Heart left ventricle (tissue), 16 donors: ENCODE measurements at regions not wholly inside any gene's neighbourhood (a gene's known extent, or its start where the extent isn't known, plus 50 kb on each side); places are given as distances from the start of the nearest gene placed in this dataset.
"Not testable (repeated sequence)": the region's sequence is repeated elsewhere in the genome, so short reads cannot be mapped to it uniquely, and the experiment has no call there.

Experiments
- ATAC-seq, 4 donors: fragments of 200-7000 bp; cut with Tn5 transposase; one replicate each; pipeline ENCODE4 v1.9.1; 2020 to 2022; ENCODE audit warnings: moderate library complexity in 4 of 4, mild to moderate bottlenecking in 3 of 4, moderate number of reproducible peaks in 1 of 4
- DNase-seq, 5 donors: peaks; one replicate each; pipeline ENCODE4 v3.0.0-alpha.2; 2020
- H3K27ac ChIP-seq, 12 donors: fragments of 200-600 bp; sonication (generic) in 4 of 12; one replicate each; pipeline versions ENCODE4 v1.5.0 to v1.8.0; 2016 to 2022; ENCODE audit warnings: mild to moderate bottlenecking in 2 of 12
- H3K27me3 ChIP-seq, 9 donors: fragments of 200-600 bp; sonication (generic) in 2 of 9; one replicate each; pipeline versions ENCODE4 v1.5.1 to v1.8.0; 2016 to 2022; ENCODE audit warnings: mild to moderate bottlenecking in 3 of 9
- H3K36me3 ChIP-seq, 9 donors: fragments of 200-600 bp; sonication (generic) in 2 of 9; one replicate each; pipeline versions ENCODE4 v1.5.0 to v1.8.0; 2018 to 2022; ENCODE audit warnings: mild to moderate bottlenecking in 2 of 9
- H3K4me1 ChIP-seq, 12 donors: fragments of 200-600 bp; sonication (generic) in 4 of 12; one replicate each; pipeline versions ENCODE4 v1.5.0 to v1.8.0; 2016 to 2022; ENCODE audit warnings: mild to moderate bottlenecking in 3 of 12
- H3K4me3 ChIP-seq, 12 donors: fragments of 200-600 bp; sonication (generic) in 4 of 12; one replicate each; pipeline versions ENCODE4 v1.5.0 to v1.8.0; 2017 to 2022; ENCODE audit warnings: mild to moderate bottlenecking in 9 of 12, moderate library complexity in 4 of 12
- H3K9me3 ChIP-seq, 12 donors: fragments of 200-600 bp; sonication (generic) in 4 of 12; one replicate each; pipeline versions ENCODE4 v1.5.0 to v1.8.0; 2016 to 2022; ENCODE audit warnings: mild to moderate bottlenecking in 1 of 12
- CTCF ChIP-seq, 12 donors: fragments of 200-600 bp; sonication (generic) in 4 of 12; IDR thresholded peaks; one replicate each; pipeline versions ENCODE4 v1.5.0 to v1.8.0; 2018 to 2022; ENCODE audit warnings: antibody characterized with exemption in 12 of 12, mild to moderate bottlenecking in 5 of 12
- POLR2A ChIP-seq, 2 donors: fragments of 450-650 bp; IDR thresholded peaks; one replicate each; pipeline ENCODE4 v1.6.1; 2017; ENCODE audit warnings: antibody characterized with exemption in 2 of 2, mild to moderate bottlenecking in 2 of 2, moderate library complexity in 2 of 2
- WGBS, 4 donors: extraction: QIAGEN DNeasy Blood & Tissue Kit in 2 of 4; methylation state at CpG; one replicate each; pipeline versions ENCODE4 v1.1.5 to v1.1.7; 2013 to 2018; 5-methylcytosine and 5-hydroxymethylcytosine counted together
- intact Hi-C, 10 donors: fragments of 100-400 bp; cut with DNase I; formaldehyde crosslinking; loops; one replicate each; pipeline versions ENCODE4 v1.11.1 to v1.14.2; 2022
- donor health status: ischemic (EF 13 %, LVEDD 7.1; RV severe dilation, severe dysfunction).
- donor health status: healthy with polysubstance abuse.
- donor health status: DM: no; HTN: yes; CAD: no.
- donor health status: DM: no; HTN: no; CAD: no.
- donor health status: ischemic (EF 25% LVEDD 6.9; RV normal size, moderate dysfunction).
- donor health status: ischemic (EF 25% LVEDD 5.7; RV mildly dilated, moderate dysfunction).
- donor health status: healthy.
- donor health status: DM: yes; HTN: yes; CAD: no.
- donor health status: ischemic (EF 35%, LVEDD 5.7; RV mildly dilated, moderate dysfunction).
- donor health status: nonischemic (EF 11% LVEDD 7.7; RV severe dilation, severe dysfunction).
- donor health status: DM: yes; HTN: yes; CAD: no.
- donor health status: PGD.
- donor health status: ischemic (EF 29% LVEDD 5.4; RV normal size, mild dysfunction).
- donor health status: nonischemic (EF 23%, LVEDD 6.1; RV moderate dilation, normal function).

DNA sequence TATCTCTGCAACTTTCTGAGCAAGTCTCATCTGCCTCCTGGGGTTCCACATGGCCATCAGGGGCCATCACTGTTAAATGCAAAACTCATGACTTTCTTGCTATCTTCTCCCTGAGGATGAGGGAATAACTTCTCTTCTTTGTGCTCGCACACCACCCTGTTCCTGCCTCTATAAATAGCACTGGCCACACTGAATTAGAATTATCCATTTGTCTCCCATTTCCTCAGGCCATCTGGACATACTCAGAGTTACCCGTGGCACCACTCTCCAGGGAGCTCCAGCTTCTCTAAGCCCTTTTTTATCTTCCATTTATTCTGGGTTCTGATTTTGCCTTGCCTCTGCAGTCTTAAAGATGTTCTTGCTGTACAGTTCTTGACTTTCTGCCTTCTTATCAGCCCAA lies 72.8 kb upstream of the ECI2 start:
- Histone ChIP-seq H3K9me3 (peaks cover 0 to 6% (median 0%) of the 10 kb centered on the region in 12 donors), H3K27me3 (no peaks in the 10 kb centered on the region), H3K27ac (peak overlapping the region in 1 of 12 donors; percentile 14), H3K36me3 (no peaks in the 10 kb centered on the region), H3K4me1 (peaks cover 0 to 29% (median 9%) of the 10 kb centered on the region in 12 donors), H3K4me3 (no peak overlapping the region)
- intact Hi-C loops, result no loop called here
- TF ChIP-seq CTCF (IDR thresholded peaks at IDR 0.05) (no peak), POLR2A (IDR thresholded peaks at IDR 0.05) (no peak)
- DNase-seq (no peak), ATAC-seq (peak in 1 of 4 donors; percentile 51)
- WGBS, 4 donors, result 9 to 28% (median 13%) methylated on average over 2 of the region's 2 CpGs

DNA sequence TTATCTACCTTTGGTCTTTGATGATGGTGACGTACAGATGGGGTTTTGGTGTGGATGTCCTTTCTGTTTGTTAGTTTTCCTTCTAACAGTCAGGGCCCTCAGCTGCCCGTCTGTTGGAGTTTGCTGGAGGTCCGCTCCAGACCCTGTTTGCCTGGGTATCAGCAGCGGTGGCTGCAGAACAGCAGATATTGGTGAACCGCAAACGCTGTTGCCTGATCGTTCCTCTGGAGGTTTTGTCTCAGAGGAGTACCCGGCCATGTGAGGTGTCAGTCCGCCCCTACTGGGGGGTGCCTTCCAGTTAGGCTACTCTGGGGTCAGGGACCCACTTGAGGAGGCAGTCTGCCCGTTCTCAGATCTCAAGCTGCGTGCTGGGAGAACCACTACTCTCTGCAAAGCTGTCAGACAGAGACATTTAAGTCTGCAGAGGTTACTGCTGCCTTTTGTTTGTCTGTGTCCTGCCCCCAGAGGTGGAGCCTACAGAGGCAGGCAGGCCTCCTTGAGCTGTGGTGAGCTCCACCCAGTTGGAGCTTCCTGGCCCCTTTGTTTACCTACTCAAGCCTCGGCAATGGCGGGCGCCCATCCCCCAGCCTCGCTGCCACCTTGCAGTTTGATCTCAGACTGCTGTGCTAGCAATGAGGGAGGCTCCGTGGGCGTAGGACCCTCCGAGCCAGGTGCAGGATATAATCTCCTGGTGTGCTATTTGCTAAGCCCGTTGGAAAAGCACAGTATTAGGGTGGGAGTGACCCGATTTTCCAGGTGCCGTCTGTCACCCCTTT lies 68.5 kb upstream of the ECI2 start:
- H3K36me3 ChIP-seq, DNase-seq, H3K4me3 ChIP-seq, ATAC-seq, H3K27ac ChIP-seq, H3K9me3 ChIP-seq, H3K27me3 ChIP-seq, intact Hi-C loops: not testable (repeated sequence)
- H3K4me1 ChIP-seq, result peaks cover 0 to 15% (median 6%) of the 10 kb centered on the region in 12 donors
- WGBS, 4 donors, result 92 to 94% (median 94%) methylated on average over 18 to 21 of the region's 21 CpGs

DNA sequence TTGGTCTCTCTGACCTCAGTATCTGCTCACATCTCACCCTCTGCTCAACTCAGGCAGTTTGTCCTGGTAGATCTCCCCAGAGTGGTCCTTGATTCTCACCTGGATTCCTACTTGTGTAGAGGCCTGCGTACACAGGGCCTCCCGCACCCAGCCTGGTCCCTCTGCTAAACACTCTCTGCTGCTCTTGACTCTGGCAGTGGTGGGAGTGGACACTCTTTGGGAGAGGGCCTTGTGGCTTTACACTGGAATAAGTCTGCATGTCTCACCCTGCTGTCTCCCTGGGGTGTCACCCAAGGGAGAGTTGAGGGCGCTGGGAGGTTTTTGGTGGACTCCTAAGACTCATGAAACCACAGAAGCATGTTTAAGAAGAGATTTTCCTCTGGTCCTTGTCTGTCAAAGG lies 57.3 kb upstream of the ECI2 start:
- ATAC-seq (no peak), DNase-seq (no peak)
- Histone ChIP-seq H3K27me3 (no peaks in the 10 kb centered on the region), H3K4me1 (no peaks in the 10 kb centered on the region), H3K27ac (no peak overlapping the region), H3K9me3 (no peaks in the 10 kb centered on the region), H3K36me3 (no peaks in the 10 kb centered on the region), H3K4me3 (no peak overlapping the region)
- TF ChIP-seq CTCF (IDR thresholded peaks at IDR 0.05) (no peak), POLR2A (IDR thresholded peaks at IDR 0.05) (no peak)
- intact Hi-C loops, result no loop called here
- 63 to 100% (median 81%) methylated on average over 3 of the region's 3 CpGs for WGBS, 4 donors

- no peaks in the 10 kb centered on the region for H3K36me3 ChIP-seq
- no peak overlapping the region for H3K4me3 ChIP-seq
- 55 to 86% (median 70%) methylated on average over 1 of the region's 1 CpG for WGBS, 4 donors
Measured at GRCh38 chr6:4192173-4192572, 56.8 kb upstream of the ECI2 start.

More at GRCh38 chr6:4192173-4192572, 56.8 kb upstream of the ECI2 start:
- DNase-seq (no peak), ATAC-seq (no peak)
- TF ChIP-seq CTCF (IDR thresholded peaks at IDR 0.05) (no peak), POLR2A (IDR thresholded peaks at IDR 0.05) (no peak)
- H3K27ac ChIP-seq, result no peak overlapping the region
- H3K4me1 ChIP-seq, result no peaks in the 10 kb centered on the region
- intact Hi-C loops, result no loop called here
- no peaks in the 10 kb centered on the region for H3K9me3 ChIP-seq
- H3K27me3 ChIP-seq, result no peaks in the 10 kb centered on the region
